H9 (cell line): ENCODE measurements at regions not wholly inside any gene's neighbourhood (a gene's known extent, or its start where the extent isn't known, plus 50 kb on each side); places are given as distances from the start of the nearest gene placed in this dataset.

Experiments used
- DNase-seq: peaks from one replicate; pipeline ENCODE4 v3.0.0-alpha.2; 2017
- H2AFZ ChIP-seq: one replicate; pipeline ENCODE4 v1.6.1; 2013; ENCODE audit warnings: mild to moderate bottlenecking, low read length, control low read depth, moderate library complexity
- H2AK5ac ChIP-seq: 2 replicates; pipeline ENCODE4 v1.6.1; 2013; ENCODE audit warnings: low read length, control low read depth, mixed read lengths; ENCODE audit not compliant: insufficient read length
- H2BK120ac ChIP-seq: one replicate; pipeline ENCODE4 v1.6.1; 2013; ENCODE audit warnings: low read depth, mild to moderate bottlenecking, low read length, control low read depth, inconsistent platforms; ENCODE audit not compliant: poor library complexity, severe bottlenecking
- H2BK12ac ChIP-seq: 2 replicates; pipeline ENCODE4 v1.6.1; 2013; ENCODE audit warnings: low read length, control low read depth, mixed read lengths, low read depth; ENCODE audit not compliant: insufficient read length
- H2BK15ac ChIP-seq: 2 replicates; pipeline ENCODE4 v1.6.1; 2013; ENCODE audit warnings: low read depth, low read length, control low read depth
- H2BK20ac ChIP-seq: one replicate; pipeline ENCODE4 v1.6.1; 2013; ENCODE audit warnings: low read depth, mild to moderate bottlenecking, low read length, control low read depth, inconsistent platforms; ENCODE audit not compliant: poor library complexity, severe bottlenecking
- H2BK5ac ChIP-seq: 2 replicates; pipeline ENCODE4 v1.6.1; 2013; ENCODE audit warnings: low read length, control low read depth, mixed read lengths; ENCODE audit not compliant: insufficient read length
- H3K14ac ChIP-seq: 2 replicates; pipeline ENCODE4 v1.6.1; 2013; ENCODE audit warnings: low read length, control low read depth; ENCODE audit not compliant: insufficient read depth
- H3K18ac ChIP-seq: 2 replicates; pipeline ENCODE4 v1.6.1; 2013; ENCODE audit warnings: low read depth, mild to moderate bottlenecking, mixed read lengths, low read length, control low read depth; ENCODE audit not compliant: insufficient read length
- H3K23ac ChIP-seq: 2 replicates; pipeline ENCODE4 v1.6.1; 2013; ENCODE audit warnings: low read length, control low read depth, mixed read lengths, low read depth; ENCODE audit not compliant: insufficient read length
- H3K23me2 ChIP-seq: 2 replicates; pipeline ENCODE4 v1.6.1; 2013; ENCODE audit warnings: low read depth, mild to moderate bottlenecking, mixed read lengths, low read length, control low read depth; ENCODE audit not compliant: insufficient read length, poor library complexity, severe bottlenecking
- H3K27ac ChIP-seq: 2 replicates; pipeline ENCODE4 v1.5.1; 2013; ENCODE audit warnings: low read length, control low read depth, mixed read lengths, low read depth; ENCODE audit not compliant: insufficient read length
- H3K27me3 ChIP-seq: 2 replicates; pipeline ENCODE4 v1.6.1; 2013; ENCODE audit warnings: low read length, control low read depth, inconsistent platforms; ENCODE audit not compliant: insufficient read depth
- H3K4ac ChIP-seq: 2 replicates; pipeline ENCODE4 v1.6.1; 2013; ENCODE audit warnings: low read depth, mild to moderate bottlenecking, control low read depth, inconsistent platforms, low read length, moderate library complexity
- H3K4me1 ChIP-seq: 2 replicates; pipeline ENCODE4 v1.6.1; 2013; ENCODE audit warnings: low read length, control low read depth, inconsistent platforms; ENCODE audit not compliant: insufficient read depth
- H3K4me2 ChIP-seq: 2 replicates; pipeline ENCODE4 v1.6.1; 2013; ENCODE audit warnings: low read length, control low read depth, mixed read lengths; ENCODE audit not compliant: insufficient read length, insufficient read depth
- H3K56ac ChIP-seq: 2 replicates; pipeline ENCODE4 v1.6.1; 2013; ENCODE audit warnings: low read depth, mild to moderate bottlenecking, mixed read lengths, low read length, control low read depth; ENCODE audit not compliant: insufficient read length
- H3K79me1 ChIP-seq: 2 replicates; pipeline ENCODE4 v1.6.1; 2013; ENCODE audit warnings: low read depth, mild to moderate bottlenecking, moderate library complexity, low read length, control low read depth, inconsistent platforms; ENCODE audit not compliant: insufficient read depth, poor library complexity, severe bottlenecking
- H3K79me2 ChIP-seq: 2 replicates; pipeline ENCODE4 v1.6.1; 2013; ENCODE audit warnings: low read length, control low read depth, inconsistent platforms; ENCODE audit not compliant: insufficient read depth
- H3K9ac ChIP-seq: 2 replicates; pipeline ENCODE4 v1.6.1; 2013; ENCODE audit warnings: low read length, control low read depth, mixed read lengths; ENCODE audit not compliant: insufficient read length; ENCODE audit errors: extremely low read depth
- H3K9me3 ChIP-seq: one replicate; pipeline ENCODE4 v1.6.1; 2013; ENCODE audit warnings: low read depth, low read length, inconsistent platforms; ENCODE audit not compliant: control insufficient read depth
- H3T11ph ChIP-seq: one replicate; pipeline ENCODE4 v1.6.1; 2013; ENCODE audit warnings: mild to moderate bottlenecking, low read length, control low read depth, inconsistent platforms
- H4K20me1 ChIP-seq: one replicate; pipeline ENCODE4 v1.6.1; 2013; ENCODE audit not compliant: control insufficient read depth, insufficient read length, insufficient read depth
- H4K5ac ChIP-seq: 2 replicates; pipeline ENCODE4 v1.6.1; 2013; ENCODE audit warnings: low read depth, mild to moderate bottlenecking, mixed read lengths, low read length, control low read depth; ENCODE audit not compliant: insufficient read length
- H4K8ac ChIP-seq: replicated peaks from 2 replicates; pipeline ENCODE4 v1.6.1; 2013; ENCODE audit warnings: low read length, control low read depth, mixed read lengths, low read depth; ENCODE audit not compliant: insufficient read length
- H4K91ac ChIP-seq: 2 replicates; pipeline ENCODE4 v1.6.1; 2013; ENCODE audit warnings: low read depth, mild to moderate bottlenecking, moderate library complexity, mixed read lengths, low read length, control low read depth; ENCODE audit not compliant: insufficient read length
- H3K27ac Mint-ChIP-seq, 3 experiments: 2 replicates in 2 of 3; 3 replicates in 1 of 3; pipeline ENCODE4 v1.8.0; 2020 to 2021; ENCODE audit warnings: mixed read lengths in 3 of 3, mild to moderate bottlenecking in 1 of 3, moderate library complexity in 1 of 3
- H3K27me3 Mint-ChIP-seq: 2 replicates; pipeline ENCODE4 v1.8.0; 2021; ENCODE audit warnings: low read depth, mild to moderate bottlenecking, moderate library complexity, mixed read lengths
- H3K36me3 Mint-ChIP-seq, 3 experiments: 2 replicates in 2 of 3; 3 replicates in 1 of 3; pipeline ENCODE4 v1.8.0; 2020 to 2021; ENCODE audit warnings: low read depth in 3 of 3, mixed read lengths in 3 of 3; ENCODE audit not compliant: insufficient read depth in 1 of 3
- H3K4me1 Mint-ChIP-seq, 2 experiments: 2 replicates each; pipeline ENCODE4 v1.8.0; 2020; ENCODE audit warnings: mixed read lengths in 2 of 2
- H3K4me3 Mint-ChIP-seq, 2 experiments: 2 replicates in 1 of 2; 3 replicates in 1 of 2; pipeline ENCODE4 v1.8.0; 2020 to 2021; ENCODE audit warnings: mild to moderate bottlenecking in 2 of 2, mixed read lengths in 2 of 2, moderate library complexity in 1 of 2
- H3K9me3 Mint-ChIP-seq, 2 experiments: 2 replicates in 1 of 2; 3 replicates in 1 of 2; pipeline ENCODE4 v1.8.0; 2020; ENCODE audit warnings: mild to moderate bottlenecking in 2 of 2, mixed read lengths in 2 of 2, moderate library complexity in 1 of 2
- CTCF ChIP-seq: fragments of 200-600 bp; sonication (generic); conservative IDR thresholded peaks from 3 replicates; pipeline ENCODE4 v1.8.0; 2021; ENCODE audit warnings: antibody characterized with exemption, mild to moderate bottlenecking
- WGBS: extraction: QIAGEN DNeasy Blood & Tissue Kit; methylation state at CpG from one replicate; pipeline ENCODE4 v1.1.7; 2013; ENCODE audit warnings: missing lambda C conversion rate, low lambda C conversion rate, mixed read lengths; ENCODE audit not compliant: insufficient read length; ENCODE audit errors: extremely low coverage; 5-methylcytosine and 5-hydroxymethylcytosine counted together

GRCh38 chr16:54503856-54504219, 217.3 kb upstream of the IRX3 start:
- H3K4me3 Mint-ChIP-seq: no peak overlapping the region
- Histone ChIP-seq H3K9ac (no peak overlapping the region), H3K27me3 (no peaks in the 10 kb centered on the region), H4K5ac (no peak overlapping the region), H2BK120ac (no peak overlapping the region), H2BK20ac (no peak overlapping the region), H3K23me2 (peaks cover 2% of the 10 kb centered on the region), H2BK12ac (no peak overlapping the region), H3K4me2 (no peak overlapping the region), H4K8ac (no peak overlapping the region), H4K91ac (no peak overlapping the region), H3K27ac (no peak overlapping the region), H3K18ac (no peak overlapping the region), H3K79me1 (no peaks in the 10 kb centered on the region), H2BK15ac (no peak overlapping the region), H3K9me3 (no peaks in the 10 kb centered on the region), H2BK5ac (no peak overlapping the region), H3K14ac (no peak overlapping the region), H3K79me2 (no peaks in the 10 kb centered on the region), H3T11ph (no peak overlapping the region), H3K4me1 (peaks cover 4% of the 10 kb centered on the region), H4K20me1 (no peaks in the 10 kb centered on the region), H3K56ac (no peak overlapping the region), H2AFZ (no peak overlapping the region), H3K23ac (no peak overlapping the region), H3K4ac (no peak overlapping the region), H2AK5ac (no peak overlapping the region)
- peaks cover 0 to 2% (median 0%) of the 10 kb centered on the region in 3 experiments; a peak in 1 of 7 replicates for H3K36me3 Mint-ChIP-seq
- no peak for TF ChIP-seq CTCF
- H3K27me3 Mint-ChIP-seq: peaks cover 5% of the 10 kb centered on the region
- H3K4me1 Mint-ChIP-seq: peaks cover 48 to 57% of the 10 kb centered on the region in 2 experiments
- no CpG with 5 or more reads among the region's 2 CpGs for WGBS
- H3K9me3 Mint-ChIP-seq: no peaks in the 10 kb centered on the region; a peak in 1 of 5 replicates
- H3K27ac Mint-ChIP-seq: no peak overlapping the region
- DNase-seq: no peak
